ENCODE measurements at regions not wholly inside any gene's neighbourhood (a gene's known extent, or its start where the extent isn't known, plus 50 kb on each side); places are given as distances from the start of the nearest gene placed in this dataset.

GRCh38 chr7:110050785-110051184 is 1040.1 kb upstream of the LRRN3 start:
- no peaks in the 10 kb centered on the region for H3K4me1 ChIP-seq (ENCODE audit: control insufficient read depth, insufficient read depth, low read length)
- in situ Hi-C loops (cut with MboI; ENCODE audit: low sequenced_read_pairs), result no loop called here
- TF ChIP-seq CTCF (conservative IDR thresholded peaks at IDR 0.05; ENCODE audit: low read depth, low read length) (no peak), RAD21 (IDR thresholded peaks at IDR 0.05; ENCODE audit: low read length) (no peak), FOS (IDR thresholded peaks at IDR 0.05; ENCODE audit: low read depth, low read length) (no peak), RCOR1 (IDR thresholded peaks at IDR 0.05; ENCODE audit: insufficient replicate concordance, low read length) (no peak), NFE2L2 (IDR thresholded peaks at IDR 0.05; ENCODE audit: low read depth, low read length) (no peak), MAFK (IDR thresholded peaks at IDR 0.05; ENCODE audit: low read depth, low read length) (no peak), MAZ (IDR thresholded peaks at IDR 0.05; ENCODE audit: borderline replicate concordance, low read depth, low read length) (no peak), BHLHE40 (IDR thresholded peaks at IDR 0.05; ENCODE audit: low read depth, low read length) (no peak), ELK1 (IDR thresholded peaks at IDR 0.05; ENCODE audit: borderline replicate concordance, low read depth, low read length) (no peak)
- H3K4me2 ChIP-seq (ENCODE audit: low read depth, low read length), result no peak overlapping the region
- H2BK15ac ChIP-seq (ENCODE audit: low read depth, low read length), result no peak overlapping the region
- no peak overlapping the region for H2AK9ac ChIP-seq (replicated peaks; ENCODE audit: low read depth, low read length, poor library complexity)
- H2BK5ac ChIP-seq (ENCODE audit: low read depth, low read length, poor library complexity, severe bottlenecking), result no peak overlapping the region
- no peak overlapping the region for H3K4ac ChIP-seq (ENCODE audit: low read depth, low read length)
- no peak overlapping the region for H2AK5ac ChIP-seq (ENCODE audit: low read depth, low read length)
- intact Hi-C loops (cut with micrococcal nuclease), result no loop called here
- H3K4me3 ChIP-seq (ENCODE audit: insufficient read depth, low read depth, low read length), result no peak overlapping the region
- ChIA-PET CTCF (no interaction called here), POLR2A (ENCODE audit: unreplicated experiment) (no interaction called here)
- H2BK20ac ChIP-seq (ENCODE audit: low read depth, low read length), result no peak overlapping the region
- WGBS, 2 experiments (ENCODE audit: extremely low coverage in 2 of 2, insufficient read length in 1 of 2), result no CpG with 5 or more reads among the region's 2 CpGs
- no TSS peak for BruUV-seq (replicated peaks)
- dilution Hi-C loops (cut with HindIII; ENCODE audit: low sequenced_read_pairs, unreplicated experiment), result no loop called here
- no peak overlapping the region for H2BK120ac ChIP-seq (ENCODE audit: low read depth, low read length)
- H3K79me1 ChIP-seq (ENCODE audit: low read depth in 1 of 2, low read length in 2 of 2), result no peaks in the 10 kb centered on the region
- no peaks in the 10 kb centered on the region for H3K27me3 ChIP-seq (ENCODE audit: control insufficient read depth, insufficient read depth, low read length)
- no peak overlapping the region for H3K14ac ChIP-seq (replicated peaks; ENCODE audit: low read depth, low read length)
- no peak overlapping the region for H3K23ac ChIP-seq (ENCODE audit: low read depth, low read length)
- DNase-seq, result peak; percentile 12
- no peak overlapping the region for H4K8ac ChIP-seq (ENCODE audit: low read depth in 2 of 2, low read length in 2 of 2)
- no peaks in the 10 kb centered on the region for H3K9me1 ChIP-seq (ENCODE audit: insufficient read depth, low read length)
- no peak overlapping the region for H3K56ac ChIP-seq (ENCODE audit: extremely low read depth, insufficient read depth, low read length)
- no peak for ATAC-seq (ENCODE audit: low read depth)
- no peak overlapping the region for H4K91ac ChIP-seq (ENCODE audit: insufficient read depth, low read depth, low read length)
- H3K9ac ChIP-seq (ENCODE audit: low read depth, low read length), result no peak overlapping the region
- H4K5ac ChIP-seq (ENCODE audit: low read depth, low read length), result no peak overlapping the region
- H3K9me3 ChIP-seq (ENCODE audit: control insufficient read depth, insufficient read depth, low read length), result no peaks in the 10 kb centered on the region
- H2AFZ ChIP-seq (replicated peaks; ENCODE audit: low read length, poor library complexity), result no peak overlapping the region
- H3K36me3 ChIP-seq (ENCODE audit: control insufficient read depth, insufficient read depth, low read length), result no peaks in the 10 kb centered on the region
- H3K27ac ChIP-seq (ENCODE audit: insufficient read depth, low read length), result no peak overlapping the region
- H4K20me1 ChIP-seq (ENCODE audit: insufficient read depth, low read length), result no peaks in the 10 kb centered on the region
- H3K18ac ChIP-seq (ENCODE audit: low read depth, low read length), result no peak overlapping the region
